GM23338 (cell line): ENCODE measurements at regions not wholly inside any gene's neighbourhood (a gene's known extent, or its start where the extent isn't known, plus 50 kb on each side); places are given as distances from the start of the nearest gene placed in this dataset.

Experiments used
- ATAC-seq: fragments of 200-7000 bp; cut with Tn5 transposase; 3 replicates; pipeline ENCODE4 v1.9.1; 2020
- DNase-seq: peaks from one replicate; pipeline ENCODE4 v3.0.0-alpha.2; 2015; ENCODE audit warnings: low spot score
- H2AFZ ChIP-seq: fragments of 200-600 bp; sonication (generic); 2 replicates; pipeline ENCODE4 v1.8.0; 2016; ENCODE audit warnings: antibody characterized with exemption, mild to moderate bottlenecking, moderate library complexity
- H3F3A ChIP-seq: fragments of 200-600 bp; sonication (generic); replicated peaks from 2 replicates; pipeline ENCODE4 v1.8.0; 2017; ENCODE audit warnings: antibody characterized with exemption, mixed run types, low read depth
- H3K27ac ChIP-seq: fragments of 200-600 bp; sonication (generic); 2 replicates; pipeline ENCODE4 v1.6.1; 2016; ENCODE audit warnings: low read depth
- H3K27me3 ChIP-seq: fragments of 200-600 bp; sonication (generic); 2 replicates; pipeline ENCODE4 v1.8.0; 2016; ENCODE audit warnings: mild to moderate bottlenecking, mixed run types, moderate library complexity; ENCODE audit not compliant: insufficient read depth
- H3K36me3 ChIP-seq: fragments of 200-600 bp; sonication (generic); 2 replicates; pipeline ENCODE4 v1.8.0; 2016; ENCODE audit warnings: mild to moderate bottlenecking; ENCODE audit not compliant: insufficient read depth
- H3K4me1 ChIP-seq: fragments of 200-600 bp; sonication (generic); 2 replicates; pipeline ENCODE4 v1.8.0; 2016; ENCODE audit warnings: mild to moderate bottlenecking, moderate library complexity; ENCODE audit not compliant: insufficient read depth
- H3K4me2 ChIP-seq: fragments of 200-600 bp; sonication (generic); 2 replicates; pipeline ENCODE4 v1.7.1; 2017; ENCODE audit warnings: mixed run types
- H3K4me3 ChIP-seq: fragments of 200-600 bp; sonication (generic); 2 replicates; pipeline ENCODE4 v1.6.1; 2016; ENCODE audit warnings: mixed run types
- H3K79me2 ChIP-seq: fragments of 200-600 bp; sonication (generic); replicated peaks from 2 replicates; pipeline ENCODE4 v1.8.0; 2017; ENCODE audit warnings: mild to moderate bottlenecking; ENCODE audit not compliant: insufficient read depth
- H3K9me2 ChIP-seq: fragments of 200-600 bp; sonication (generic); 2 replicates; pipeline ENCODE4 v1.8.0; 2017; ENCODE audit not compliant: insufficient read depth
- H4K20me1 ChIP-seq: fragments of 200-600 bp; sonication (generic); replicated peaks from 2 replicates; pipeline ENCODE4 v1.8.0; 2017; ENCODE audit warnings: mild to moderate bottlenecking; ENCODE audit not compliant: insufficient read depth
- H3K27ac Mint-ChIP-seq: 2 replicates; pipeline ENCODE4 v1.8.0; 2020; ENCODE audit warnings: inconsistent platforms, mild to moderate bottlenecking, moderate library complexity, mixed read lengths
- H3K27me3 Mint-ChIP-seq: 3 replicates; pipeline ENCODE4 v1.8.0; 2022; ENCODE audit warnings: low read depth, mild to moderate bottlenecking, moderate library complexity, mixed read lengths, inconsistent platforms; ENCODE audit not compliant: insufficient read depth, poor library complexity
- H3K36me3 Mint-ChIP-seq: 3 replicates; pipeline ENCODE4 v1.8.0; 2021; ENCODE audit warnings: low read depth, mild to moderate bottlenecking, inconsistent platforms, moderate library complexity, mixed read lengths
- H3K4me1 Mint-ChIP-seq: 3 replicates; pipeline ENCODE4 v1.8.0; 2020; ENCODE audit warnings: mild to moderate bottlenecking, inconsistent platforms, mixed read lengths
- H3K4me3 Mint-ChIP-seq: 3 replicates; pipeline ENCODE4 v1.8.0; 2021; ENCODE audit warnings: moderate library complexity, mild to moderate bottlenecking, inconsistent platforms, mixed read lengths
- H3K9me3 Mint-ChIP-seq: 3 replicates; pipeline ENCODE4 v1.8.0; 2020; ENCODE audit warnings: moderate library complexity, mild to moderate bottlenecking, inconsistent platforms, mixed read lengths
- CREB1 ChIP-seq: fragments of 250-450 bp; sonication (Bioruptor Pico); IDR thresholded peaks from 2 replicates; pipeline ENCODE4 v1.5.0; 2020; ENCODE audit warnings: low read depth, mild to moderate bottlenecking, moderate library complexity
- ETS1 ChIP-seq: IDR thresholded peaks from 2 replicates; pipeline ENCODE4 v1.6.1; 2016; ENCODE audit warnings: antibody characterized with exemption
- EZH2phosphoT487 ChIP-seq: fragments of 200-600 bp; sonication (generic); IDR thresholded peaks from one replicate; pipeline ENCODE4 v1.8.1; 2018; ENCODE audit warnings: antibody characterized with exemption; ENCODE audit not compliant: unreplicated experiment
- JUNB ChIP-seq: IDR thresholded peaks from one replicate; pipeline ENCODE4 v1.6.1; 2016; ENCODE audit warnings: antibody characterized with exemption; ENCODE audit not compliant: unreplicated experiment
- NANOG ChIP-seq: IDR thresholded peaks from 2 replicates; pipeline ENCODE4 v1.6.1; 2016; ENCODE audit warnings: antibody characterized with exemption, borderline replicate concordance
- STAT1 ChIP-seq: IDR thresholded peaks from one replicate; pipeline ENCODE4 v1.6.1; 2016; ENCODE audit warnings: antibody characterized with exemption; ENCODE audit not compliant: unreplicated experiment
- ZNF331 ChIP-seq: fragments of 250-450 bp; sonication (Bioruptor Pico); IDR thresholded peaks from 2 replicates; pipeline ENCODE4 v1.5.0; 2020; ENCODE audit warnings: low read depth, mild to moderate bottlenecking, moderate library complexity
- ZNF462 ChIP-seq: fragments of 250-450 bp; sonication (Bioruptor Pico); IDR thresholded peaks from 2 replicates; pipeline ENCODE4 v1.5.0; 2020; ENCODE audit warnings: mild to moderate bottlenecking, moderate library complexity
- TF ChIP-seq, protein P1 (sequence below): IDR thresholded peaks from one replicate; pipeline ENCODE4 v1.6.1; 2018; ENCODE audit warnings: antibody characterized with exemption; ENCODE audit not compliant: unreplicated experiment

DNA sequence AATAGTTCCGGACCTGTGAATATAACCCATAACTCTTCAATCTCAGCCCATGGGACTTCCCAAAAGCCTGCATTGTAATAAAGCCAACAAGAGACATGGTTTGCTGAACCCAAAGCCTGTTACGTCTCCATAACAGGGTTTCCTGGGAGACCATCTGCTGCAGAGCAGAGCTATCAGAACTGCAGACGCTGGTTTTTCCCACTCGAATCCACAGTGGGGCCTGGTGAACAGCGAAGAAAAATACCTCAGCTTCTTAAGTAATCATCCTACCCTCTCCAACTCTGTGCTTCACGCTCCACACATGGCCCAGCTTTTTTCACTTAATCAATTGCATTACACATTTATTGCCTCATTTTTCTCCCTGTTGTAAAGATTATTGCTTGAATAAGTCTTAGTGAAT is 409.5 kb upstream of the GRIA1 start:
- H3K27me3 Mint-ChIP-seq, result no peaks in the 10 kb centered on the region
- Histone ChIP-seq H3K27ac (no peak overlapping the region), H3K9me2 (peaks cover 15% of the 10 kb centered on the region), H3K27me3 (no peaks in the 10 kb centered on the region), H3K4me1 (0 out of 2 replicates have a peak, but pooled peaks cover 4% of the 10 kb centered on the region), H2AFZ (no peak overlapping the region), H3K36me3 (no peaks in the 10 kb centered on the region), H3K4me2 (no peak overlapping the region), H4K20me1 (no peaks in the 10 kb centered on the region), H3K4me3 (no peak overlapping the region), H3K79me2 (no peaks in the 10 kb centered on the region), H3F3A (no peaks in the 10 kb centered on the region)
- no peak overlapping the region for H3K4me3 Mint-ChIP-seq
- TF ChIP-seq STAT1, result no peak
- TF ChIP-seq, protein P1, sequence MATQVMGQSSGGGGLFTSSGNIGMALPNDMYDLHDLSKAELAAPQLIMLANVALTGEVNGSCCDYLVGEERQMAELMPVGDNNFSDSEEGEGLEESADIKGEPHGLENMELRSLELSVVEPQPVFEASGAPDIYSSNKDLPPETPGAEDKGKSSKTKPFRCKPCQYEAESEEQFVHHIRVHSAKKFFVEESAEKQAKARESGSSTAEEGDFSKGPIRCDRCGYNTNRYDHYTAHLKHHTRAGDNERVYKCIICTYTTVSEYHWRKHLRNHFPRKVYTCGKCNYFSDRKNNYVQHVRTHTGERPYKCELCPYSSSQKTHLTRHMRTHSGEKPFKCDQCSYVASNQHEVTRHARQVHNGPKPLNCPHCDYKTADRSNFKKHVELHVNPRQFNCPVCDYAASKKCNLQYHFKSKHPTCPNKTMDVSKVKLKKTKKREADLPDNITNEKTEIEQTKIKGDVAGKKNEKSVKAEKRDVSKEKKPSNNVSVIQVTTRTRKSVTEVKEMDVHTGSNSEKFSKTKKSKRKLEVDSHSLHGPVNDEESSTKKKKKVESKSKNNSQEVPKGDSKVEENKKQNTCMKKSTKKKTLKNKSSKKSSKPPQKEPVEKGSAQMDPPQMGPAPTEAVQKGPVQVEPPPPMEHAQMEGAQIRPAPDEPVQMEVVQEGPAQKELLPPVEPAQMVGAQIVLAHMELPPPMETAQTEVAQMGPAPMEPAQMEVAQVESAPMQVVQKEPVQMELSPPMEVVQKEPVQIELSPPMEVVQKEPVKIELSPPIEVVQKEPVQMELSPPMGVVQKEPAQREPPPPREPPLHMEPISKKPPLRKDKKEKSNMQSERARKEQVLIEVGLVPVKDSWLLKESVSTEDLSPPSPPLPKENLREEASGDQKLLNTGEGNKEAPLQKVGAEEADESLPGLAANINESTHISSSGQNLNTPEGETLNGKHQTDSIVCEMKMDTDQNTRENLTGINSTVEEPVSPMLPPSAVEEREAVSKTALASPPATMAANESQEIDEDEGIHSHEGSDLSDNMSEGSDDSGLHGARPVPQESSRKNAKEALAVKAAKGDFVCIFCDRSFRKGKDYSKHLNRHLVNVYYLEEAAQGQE, result no peak
- no peak for TF ChIP-seq ETS1
- TF ChIP-seq CREB1 (CRISPR knock-in tag), result no peak
- no peak for TF ChIP-seq ZNF331 (CRISPR knock-in tag)
- no peak for TF ChIP-seq NANOG
- no peak for TF ChIP-seq EZH2phosphoT487
- TF ChIP-seq JUNB, result no peak
- no peak for TF ChIP-seq ZNF462
- H3K27ac Mint-ChIP-seq, result no peak overlapping the region
- H3K36me3 Mint-ChIP-seq, result 0 out of 3 replicates have a peak, but pooled peaks cover 5% of the 10 kb centered on the region
- ATAC-seq (no peak), DNase-seq (no peak)
- H3K4me1 Mint-ChIP-seq, result peaks cover 6% of the 10 kb centered on the region; the same call in 1 of the 3 replicates
- H3K9me3 Mint-ChIP-seq, result peaks cover 4% of the 10 kb centered on the region; the same call in 2 of the 3 replicates
